Fibroblast of skin of right biceps (primary cell): ENCODE measurements at regions not wholly inside any gene's neighbourhood (a gene's known extent, or its start where the extent isn't known, plus 50 kb on each side); places are given as distances from the start of the nearest gene placed in this dataset.

Experiments used
- DNase-seq: peaks from one replicate; pipeline ENCODE4 v3.0.0-alpha.2; 2013

- no peak for DNase-seq
Observed at GRCh38 chr14:100400115-100400514, 77.0 kb downstream of the SLC25A47 start.

DNA sequence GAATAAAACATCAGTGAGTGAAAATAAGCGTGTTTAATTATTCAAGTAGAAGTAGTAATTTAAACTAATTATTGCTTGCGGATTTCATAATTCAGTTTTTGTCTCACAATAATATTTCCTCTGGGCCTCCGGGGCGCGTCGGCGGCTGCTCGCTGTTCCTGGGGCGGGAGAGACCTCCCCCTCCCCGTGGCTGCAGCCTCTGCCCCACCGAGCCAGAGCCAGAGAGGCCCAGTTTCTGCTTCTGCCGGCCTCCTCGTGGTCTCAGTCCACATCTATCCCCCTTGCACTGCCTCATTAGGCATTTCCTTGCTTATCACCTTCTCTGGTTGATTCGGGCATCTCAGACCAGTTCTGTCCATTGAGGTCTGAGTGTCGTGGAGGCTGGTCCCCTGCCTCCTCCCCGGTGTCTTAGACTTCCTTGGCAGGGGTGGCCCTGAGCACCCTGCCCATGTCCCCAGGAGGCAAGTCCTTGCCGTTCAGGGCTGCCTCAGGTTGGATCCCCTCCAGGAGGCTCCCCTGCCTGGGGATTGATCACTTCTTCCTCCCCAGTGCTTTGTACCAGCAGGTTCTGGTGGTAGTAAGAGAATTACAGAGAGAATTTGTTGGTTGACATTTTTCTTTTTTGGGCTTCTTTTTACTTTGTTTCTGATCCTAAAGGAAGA, 78.0 kb downstream of the SLC25A47 start:
- DNase-seq, result no peak

DNA sequence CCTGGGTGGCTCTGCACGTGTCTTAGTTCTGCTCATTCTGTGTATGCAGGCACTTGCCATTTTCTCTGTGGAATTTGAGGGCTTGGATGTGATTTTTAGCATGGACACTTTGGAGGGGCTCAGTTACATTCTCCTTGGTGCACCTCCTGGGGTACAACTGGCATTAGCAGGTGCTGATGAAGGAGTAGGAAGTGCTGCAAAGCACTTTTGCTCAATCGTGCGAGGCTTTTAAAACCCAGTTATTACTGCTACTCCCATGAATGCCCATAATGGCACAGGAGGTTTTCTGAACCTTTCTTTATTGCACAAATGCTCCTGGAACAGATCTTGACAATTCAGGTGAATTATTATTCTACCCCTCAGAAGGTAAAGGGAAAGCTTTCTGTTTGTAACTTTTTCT, 78.7 kb downstream of the SLC25A47 start:
- DNase-seq, result no peak

- peak; percentile 34 for DNase-seq
Observed at GRCh38 chr14:100402631-100403030, 79.5 kb downstream of the SLC25A47 start.

GRCh38 chr14:100403105-100403504, 80.0 kb downstream of the SLC25A47 start:
- DNase-seq, result no peak

- DNase-seq, result no peak
Observed at GRCh38 chr14:100403802-100404365, 80.7 kb downstream of the SLC25A47 start.

- DNase-seq, result no peak
Observed at GRCh38 chr14:100404419-100404818, 81.3 kb downstream of the SLC25A47 start.

- no peak for DNase-seq
Observed at GRCh38 chr14:100405760-100406455, 82.8 kb downstream of the SLC25A47 start.

GRCh38 chr14:100406505-100407131, 83.5 kb downstream of the SLC25A47 start:
- peak; percentile 18 for DNase-seq

GRCh38 chr14:100407376-100408102, 84.4 kb downstream of the SLC25A47 start:
- DNase-seq, result no peak

- DNase-seq, result peak; percentile 75
Observed at GRCh38 chr14:100408350-100409002, 85.3 kb downstream of the SLC25A47 start.

DNA sequence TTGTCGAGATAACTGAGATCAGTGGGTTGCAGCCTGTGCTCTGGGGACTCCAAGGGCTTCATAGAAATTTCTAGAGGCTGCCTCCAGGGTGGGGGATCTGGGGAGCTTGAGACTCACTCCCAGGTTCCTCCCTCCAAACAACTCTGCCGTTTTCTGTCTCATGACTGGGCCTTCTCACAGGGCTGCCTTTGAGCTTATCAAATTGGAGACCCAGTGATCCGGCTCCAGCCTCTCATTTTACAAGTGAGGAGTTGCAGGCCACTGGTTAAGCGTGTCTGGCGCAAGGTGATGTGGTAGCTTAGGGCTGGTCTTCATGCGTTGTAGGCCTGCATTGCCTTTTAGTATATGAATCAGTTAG, 85.8 kb downstream of the SLC25A47 start:
- DNase-seq, result no peak

DNA sequence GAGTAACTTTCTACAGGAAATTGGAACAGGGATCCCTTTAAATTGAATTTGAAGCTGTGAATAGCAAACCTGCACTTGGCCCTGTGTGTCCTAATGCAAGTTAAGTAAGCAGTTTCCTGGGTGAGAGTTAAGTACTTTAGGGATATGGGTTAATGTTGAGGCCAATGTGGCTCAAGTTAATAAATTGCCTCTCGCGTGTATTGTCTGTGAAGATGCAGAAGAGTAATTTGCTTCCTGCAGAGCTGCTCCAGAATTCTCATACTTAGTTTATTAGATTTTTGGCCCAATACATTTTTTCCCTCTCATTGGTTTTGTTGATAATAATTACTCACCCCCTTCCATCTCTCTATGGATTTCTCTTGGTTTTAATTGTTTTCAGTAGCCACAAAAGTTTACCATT, 86.5 kb downstream of the SLC25A47 start:
- peak; percentile 12 for DNase-seq

GRCh38 chr14:100410056-100410565, 87.0 kb downstream of the SLC25A47 start:
- DNase-seq, result peak; percentile 82

DNA sequence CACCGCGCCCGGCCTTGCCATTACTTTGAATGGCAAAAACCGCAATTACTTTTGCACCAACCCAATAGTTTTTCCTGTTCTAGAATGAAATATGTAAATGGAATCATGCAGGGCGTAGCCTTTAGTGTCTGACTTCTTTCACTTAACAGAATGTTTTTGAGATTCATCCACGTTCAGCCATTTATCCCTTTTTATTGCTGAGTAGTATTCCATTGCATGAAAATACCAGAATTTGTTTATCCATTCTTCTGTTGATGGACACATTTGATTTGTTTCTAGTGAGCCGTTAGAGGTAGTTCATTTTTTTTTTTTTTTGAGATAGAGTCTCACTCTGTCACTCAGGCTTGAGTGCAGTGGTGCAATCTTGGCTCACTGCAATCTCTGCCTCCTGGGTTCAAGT, 90.6 kb downstream of the SLC25A47 start:
- no peak for DNase-seq

GRCh38 chr14:100415226-100415625, 92.1 kb downstream of the SLC25A47 start:
- no peak for DNase-seq

DNA sequence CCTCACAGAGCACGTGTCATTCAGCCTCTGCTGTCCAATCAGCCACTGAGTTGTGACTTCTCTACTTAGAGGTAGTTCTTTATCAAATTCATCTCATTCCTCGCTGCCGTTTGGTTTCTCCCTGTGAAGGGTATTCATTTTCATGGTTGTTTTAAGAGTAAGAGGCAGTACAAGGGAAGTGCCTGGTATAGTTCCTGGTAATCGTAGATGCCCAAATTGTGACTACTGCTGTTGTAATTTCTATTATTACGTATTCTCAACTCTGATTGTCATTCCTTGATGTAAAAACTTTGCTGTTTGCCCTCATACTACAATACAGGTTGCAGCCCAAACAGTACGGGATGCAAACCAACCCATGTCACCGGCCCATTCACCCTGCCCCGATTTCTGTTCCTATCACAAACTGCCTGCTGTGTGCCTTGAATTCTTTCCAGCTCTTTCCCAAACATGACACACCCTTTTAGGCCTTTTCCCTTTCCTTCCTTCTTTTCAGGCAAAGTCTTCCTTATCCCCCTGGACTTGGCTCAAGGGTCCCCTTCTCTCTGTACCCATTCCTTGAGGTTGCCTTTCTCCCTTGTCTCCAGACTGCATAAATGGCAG, 93.0 kb downstream of the SLC25A47 start:
- DNase-seq, result no peak

DNA sequence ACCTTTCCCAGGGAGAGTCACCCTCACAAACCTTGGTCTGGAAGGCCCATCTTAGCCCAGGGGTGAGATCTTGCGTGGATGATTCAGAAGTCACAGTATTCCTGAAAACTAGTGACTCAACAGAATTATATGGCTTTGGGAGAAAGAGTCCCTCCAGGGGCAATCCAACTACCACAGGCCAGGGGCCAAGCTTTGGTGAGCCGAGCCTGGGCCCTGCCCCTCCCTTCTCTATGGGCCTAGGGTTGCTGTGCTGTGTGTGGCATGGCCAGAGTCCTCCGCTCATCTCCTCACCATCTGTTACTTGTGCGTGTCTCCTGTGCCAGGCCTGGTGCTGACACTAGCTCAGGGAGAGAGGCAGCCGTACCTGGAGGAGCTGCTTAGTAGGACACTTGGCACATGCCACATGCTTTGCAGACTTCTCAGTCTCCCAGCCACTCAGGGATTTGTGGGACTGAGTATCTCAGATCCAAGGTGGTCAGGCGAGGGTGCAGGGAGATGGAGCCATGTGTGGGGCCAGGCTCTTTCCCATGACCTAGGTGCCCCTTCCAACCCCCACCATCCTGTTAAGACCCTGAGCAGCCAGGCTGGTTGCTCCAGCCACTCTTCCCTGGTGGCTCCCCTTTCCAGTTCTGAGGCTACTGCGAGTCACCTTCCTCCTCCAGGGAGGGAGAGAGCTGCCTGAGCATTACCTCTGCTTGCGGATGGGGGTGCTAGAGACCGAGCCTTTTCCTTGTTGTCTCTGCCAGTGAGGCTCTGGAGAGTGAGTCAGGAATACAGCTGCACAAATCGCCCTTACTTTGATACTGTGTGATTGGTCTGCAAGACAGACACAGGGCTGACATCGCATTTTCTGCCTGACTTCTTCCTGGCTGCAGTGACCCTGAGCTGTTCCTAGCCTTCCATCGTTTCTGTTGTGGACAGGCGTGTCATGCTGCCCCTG, 94.1 kb downstream of the SLC25A47 start:
- peak; percentile 91 for DNase-seq

GRCh38 chr14:100419856-100420255, 96.7 kb downstream of the SLC25A47 start:
- no peak for DNase-seq

DNA sequence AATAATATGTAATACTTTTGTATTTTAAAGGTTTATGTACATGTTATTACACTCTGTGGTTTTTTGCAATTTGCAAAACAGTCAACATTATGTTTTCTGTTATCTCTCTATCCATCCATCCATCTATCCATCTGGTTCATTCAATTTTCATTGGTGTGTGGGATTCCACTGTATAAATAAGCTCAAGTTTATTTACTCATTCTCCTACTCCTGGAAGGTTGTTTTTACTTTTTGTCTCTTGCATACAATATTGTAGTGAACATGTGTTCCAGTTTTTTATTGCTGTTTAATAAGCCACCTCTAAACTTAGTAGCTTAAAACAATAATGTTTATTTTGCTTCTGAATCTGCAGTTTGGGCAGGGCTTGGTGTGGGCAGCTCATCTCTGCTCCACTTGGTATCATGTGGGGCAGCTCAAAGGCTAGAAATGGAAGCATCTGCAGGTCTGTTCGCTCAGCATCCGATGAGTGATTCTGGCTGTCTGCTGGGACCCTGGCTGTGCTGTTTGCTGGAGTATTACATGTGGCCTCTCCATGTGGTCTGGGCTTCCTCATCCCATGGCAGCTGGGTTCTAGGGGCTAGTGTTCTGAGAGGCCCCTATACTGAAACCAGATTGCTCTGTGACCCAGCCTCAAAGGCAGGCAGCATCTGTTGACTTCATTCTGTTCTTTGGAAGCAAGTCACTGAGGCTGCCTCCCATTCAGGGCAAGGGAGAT, 98.8 kb downstream of the SLC25A47 start:
- DNase-seq, result no peak
